MCF 10A (cell line): ENCODE measurements at regions not wholly inside any gene's neighbourhood (a gene's known extent, or its start where the extent isn't known, plus 50 kb on each side); places are given as distances from the start of the nearest gene placed in this dataset.

Experiments
- BruUV-seq: library from RNA; stranded (reverse); fragments of 400-500 nt; replicated peaks from 2 replicates; lab custom pipeline; 2021; lab: Mats Ljungman, UMichigan
- CTCF ChIA-PET: fragments of 300-600 bp; sonication (Branson Sonifier 250); formaldehyde crosslinking; extraction: SDS; loops from one replicate; lab custom pipeline; 2021; ENCODE audit warnings: antibody characterized with exemption, inconsistent platforms; lab: Yijun Ruan, JAX
- POLR2A ChIA-PET: fragments of 300-600, 350-650 bp; sonication (Branson Sonifier 250); formaldehyde crosslinking; extraction: SDS; loops from one replicate; lab custom pipeline; 2020; ENCODE audit warnings: antibody characterized with exemption, inconsistent platforms; lab: Yijun Ruan, JAX
- DNase-seq: peaks from one replicate; pipeline ENCODE4 v3.0.0-alpha.2; 2018; ENCODE audit not compliant: unreplicated experiment
- H3K27ac Mint-ChIP-seq: one replicate; pipeline ENCODE4 v1.8.0; 2022; ENCODE audit warnings: mild to moderate bottlenecking, low read depth, mixed read lengths; ENCODE audit not compliant: unreplicated experiment
- H3K27me3 Mint-ChIP-seq: one replicate; pipeline ENCODE4 v1.8.0; 2022; ENCODE audit warnings: mixed read lengths; ENCODE audit not compliant: insufficient read depth, unreplicated experiment
- H3K36me3 Mint-ChIP-seq: one replicate; pipeline ENCODE4 v1.8.0; 2022; ENCODE audit warnings: mild to moderate bottlenecking, moderate library complexity, mixed read lengths; ENCODE audit not compliant: insufficient read depth, unreplicated experiment
- H3K4me1 Mint-ChIP-seq: one replicate; pipeline ENCODE4 v1.8.0; 2022; ENCODE audit warnings: mixed read lengths; ENCODE audit not compliant: insufficient read depth, unreplicated experiment
- H3K4me3 Mint-ChIP-seq: one replicate; pipeline ENCODE4 v1.8.0; 2022; ENCODE audit warnings: mild to moderate bottlenecking, moderate library complexity, mixed read lengths; ENCODE audit not compliant: unreplicated experiment
- H3K9me3 Mint-ChIP-seq: one replicate; pipeline ENCODE4 v1.8.0; 2022; ENCODE audit warnings: mixed read lengths; ENCODE audit not compliant: unreplicated experiment
- intact Hi-C: fragments of 100-400 bp; cut with micrococcal nuclease; formaldehyde crosslinking; loops from 2 replicates; pipeline ENCODE4 v1.14.1; 2022
- TF ChIP-seq, protein P1 (sequence below): fragments of 200-600 bp; IDR thresholded peaks from one replicate; pipeline ENCODE4 v1.8.0; 2022; ENCODE audit warnings: antibody characterized with exemption, mild to moderate bottlenecking; ENCODE audit not compliant: unreplicated experiment

DNA sequence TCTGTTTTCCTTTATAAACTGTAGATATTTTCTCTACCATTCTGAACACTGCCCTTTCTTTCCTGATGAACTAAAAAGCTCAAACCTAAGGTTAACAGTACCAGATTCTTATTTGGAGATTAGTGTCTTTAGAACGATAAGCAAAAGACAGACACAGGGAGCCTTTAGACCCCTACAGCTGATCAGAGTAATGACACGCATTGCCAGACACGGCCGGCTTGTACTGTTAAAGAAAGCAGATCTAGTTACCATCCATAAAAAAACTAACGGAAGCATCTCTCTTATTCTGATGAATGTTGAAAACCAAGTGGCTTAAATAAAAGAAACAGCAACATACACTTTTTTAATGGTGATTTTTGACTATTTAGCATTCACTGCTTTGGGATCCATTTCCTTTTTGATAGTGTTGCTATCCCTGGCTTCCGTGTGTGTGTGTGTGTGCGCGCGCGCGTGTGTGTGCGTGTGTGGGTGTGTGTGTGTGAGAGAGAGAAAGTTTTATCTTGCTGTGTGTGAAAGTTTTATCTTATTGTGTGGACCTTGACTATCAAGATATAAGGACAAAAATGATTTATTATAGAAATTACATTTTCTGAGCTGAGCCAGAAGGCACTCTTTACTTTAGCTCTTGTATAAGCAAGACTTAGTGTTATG is 95.6 kb upstream of the SLC35B3 start:
- no peaks in the 10 kb centered on the region for H3K27me3 Mint-ChIP-seq
- no TSS peak for BruUV-seq
- DNase-seq: no peak
- H3K27ac Mint-ChIP-seq: no peak overlapping the region
- ChIA-PET POLR2A (no interaction called here), CTCF (no interaction called here)
- no peaks in the 10 kb centered on the region for H3K9me3 Mint-ChIP-seq
- H3K4me3 Mint-ChIP-seq: no peak overlapping the region
- TF ChIP-seq, protein P1, sequence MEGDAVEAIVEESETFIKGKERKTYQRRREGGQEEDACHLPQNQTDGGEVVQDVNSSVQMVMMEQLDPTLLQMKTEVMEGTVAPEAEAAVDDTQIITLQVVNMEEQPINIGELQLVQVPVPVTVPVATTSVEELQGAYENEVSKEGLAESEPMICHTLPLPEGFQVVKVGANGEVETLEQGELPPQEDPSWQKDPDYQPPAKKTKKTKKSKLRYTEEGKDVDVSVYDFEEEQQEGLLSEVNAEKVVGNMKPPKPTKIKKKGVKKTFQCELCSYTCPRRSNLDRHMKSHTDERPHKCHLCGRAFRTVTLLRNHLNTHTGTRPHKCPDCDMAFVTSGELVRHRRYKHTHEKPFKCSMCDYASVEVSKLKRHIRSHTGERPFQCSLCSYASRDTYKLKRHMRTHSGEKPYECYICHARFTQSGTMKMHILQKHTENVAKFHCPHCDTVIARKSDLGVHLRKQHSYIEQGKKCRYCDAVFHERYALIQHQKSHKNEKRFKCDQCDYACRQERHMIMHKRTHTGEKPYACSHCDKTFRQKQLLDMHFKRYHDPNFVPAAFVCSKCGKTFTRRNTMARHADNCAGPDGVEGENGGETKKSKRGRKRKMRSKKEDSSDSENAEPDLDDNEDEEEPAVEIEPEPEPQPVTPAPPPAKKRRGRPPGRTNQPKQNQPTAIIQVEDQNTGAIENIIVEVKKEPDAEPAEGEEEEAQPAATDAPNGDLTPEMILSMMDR: no peak
- H3K4me1 Mint-ChIP-seq: peaks cover 6% of the 10 kb centered on the region
- intact Hi-C loops: loop anchor here (10.0 kb wide), 1 partner anchor 396 kb away; no protein-coding TSS in a partner anchor
- no peaks in the 10 kb centered on the region for H3K36me3 Mint-ChIP-seq

DNA sequence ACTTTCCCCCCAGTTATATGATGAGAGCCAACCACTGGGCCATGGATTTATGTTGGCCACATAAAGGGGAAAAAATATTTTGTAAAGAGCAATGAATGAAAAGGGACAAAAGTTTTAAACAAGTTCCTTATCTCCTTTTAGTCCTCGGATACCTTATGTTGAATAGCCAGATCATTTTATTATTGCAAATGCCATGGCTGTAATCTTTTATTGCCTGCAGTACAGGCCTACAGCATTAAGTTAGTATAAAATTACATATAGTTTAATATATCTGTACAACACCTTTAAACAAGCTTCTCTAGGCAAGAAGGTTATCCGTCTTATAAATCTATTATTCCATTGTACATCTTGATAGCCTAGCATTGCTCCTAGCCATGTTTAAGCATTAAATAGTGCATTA is 93.9 kb upstream of the SLC35B3 start:
- no peak for DNase-seq
- Mint-ChIP-seq H3K9me3 (no peaks in the 10 kb centered on the region), H3K4me1 (no peaks in the 10 kb centered on the region), H3K36me3 (no peaks in the 10 kb centered on the region), H3K27me3 (no peaks in the 10 kb centered on the region), H3K27ac (no peak overlapping the region), H3K4me3 (no peak overlapping the region)
- BruUV-seq: no TSS peak
- TF ChIP-seq, protein P1: no peak
- POLR2A ChIA-PET: interaction anchor here (0.5 to 0.9 kb wide), 3 partner anchors 52 to 309 kb away, joined by 3 to 4 read pairs (median 3); no protein-coding TSS in a partner anchor
- intact Hi-C loops: no loop called here
- CTCF ChIA-PET: no interaction called here

DNA sequence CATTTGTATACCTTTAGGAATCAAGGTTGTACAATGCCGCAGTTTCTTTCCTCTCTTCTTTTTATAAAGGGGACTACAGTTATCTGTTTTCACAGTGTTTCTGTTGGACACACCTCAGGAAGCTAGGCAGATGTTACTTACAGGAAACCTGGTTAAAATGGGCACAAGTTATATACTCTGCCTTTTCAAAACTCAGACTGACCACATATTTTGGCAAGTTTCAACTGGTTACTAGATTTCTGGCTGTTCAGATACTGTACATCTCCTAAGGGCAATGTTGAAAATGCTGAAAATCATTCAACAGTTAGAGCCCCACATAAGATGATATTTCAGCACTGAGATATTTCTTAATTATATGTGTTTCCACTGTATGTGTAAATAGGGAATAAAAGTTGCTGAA is 92.5 kb upstream of the SLC35B3 start:
- no peaks in the 10 kb centered on the region for H3K9me3 Mint-ChIP-seq
- no TSS peak for BruUV-seq
- no peaks in the 10 kb centered on the region for H3K27me3 Mint-ChIP-seq
- H3K27ac Mint-ChIP-seq: no peak overlapping the region
- intact Hi-C loops: no loop called here
- TF ChIP-seq, protein P1: no peak
- H3K4me3 Mint-ChIP-seq: no peak overlapping the region
- ChIA-PET POLR2A (interaction anchor here (0.5 to 0.7 kb wide), 3 partner anchors 11 to 925 kb away, joined by 3 read pairs; no protein-coding TSS in a partner anchor), CTCF (no interaction called here)
- no peaks in the 10 kb centered on the region for H3K4me1 Mint-ChIP-seq
- DNase-seq: no peak
- no peaks in the 10 kb centered on the region for H3K36me3 Mint-ChIP-seq

DNA sequence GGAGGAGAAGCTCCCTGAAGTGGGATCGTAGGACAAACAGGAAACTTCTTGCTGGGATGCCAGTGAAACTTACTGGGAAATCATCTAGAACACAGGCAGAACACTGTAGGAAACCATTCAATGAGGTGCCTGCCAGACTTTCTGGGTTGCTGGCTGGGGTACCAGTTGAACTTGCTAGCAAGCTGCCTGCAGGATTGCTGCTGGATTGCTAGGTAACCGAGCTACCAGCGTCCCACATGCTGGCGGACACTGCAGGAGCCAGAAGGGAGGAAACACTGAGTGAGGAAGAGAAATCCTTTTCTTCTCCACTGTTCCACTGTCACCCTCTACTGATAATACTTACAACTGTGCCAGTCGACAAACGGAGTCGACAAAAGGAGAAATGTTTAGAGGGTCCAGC is 91.3 kb upstream of the SLC35B3 start:
- ChIA-PET CTCF (interaction anchor here (1.0 kb wide), 1 partner anchor 28 kb away, joined by 4 read pairs; no protein-coding TSS in a partner anchor), POLR2A (interaction anchor here (0.8 kb wide), 1 partner anchor 11 kb away, joined by 3 read pairs; no protein-coding TSS in a partner anchor)
- intact Hi-C loops: no loop called here
- Mint-ChIP-seq H3K27ac (no peak overlapping the region), H3K4me1 (no peaks in the 10 kb centered on the region), H3K36me3 (peaks cover 3% of the 10 kb centered on the region), H3K27me3 (no peaks in the 10 kb centered on the region), H3K9me3 (peaks cover 7% of the 10 kb centered on the region), H3K4me3 (no peak overlapping the region)
- TF ChIP-seq, protein P1: no peak
- DNase-seq: no peak
- BruUV-seq: no TSS peak
